MM.1S (cell line): ENCODE measurements at regions not wholly inside any gene's neighbourhood (a gene's known extent, or its start where the extent isn't known, plus 50 kb on each side); places are given as distances from the start of the nearest gene placed in this dataset.

Experiments used
- DNase-seq: peaks from one replicate; pipeline ENCODE4 v3.0.0-alpha.2; 2015
- H2AFZ ChIP-seq: fragments of 300-600 bp; sonication (generic); 2 replicates; pipeline ENCODE4 v1.6.0; 2016; ENCODE audit warnings: antibody characterized with exemption, low read length
- H3F3A ChIP-seq: fragments of 300-600 bp; sonication (generic); 2 replicates; pipeline ENCODE4 v1.6.1; 2016; ENCODE audit warnings: mild to moderate bottlenecking, antibody characterized with exemption, low read length, moderate library complexity, mixed read lengths; ENCODE audit not compliant: insufficient read depth
- H3K27ac ChIP-seq: fragments of 300-600 bp; sonication (generic); 2 replicates; pipeline ENCODE4 v1.5.1; 2016; ENCODE audit warnings: mild to moderate bottlenecking, low read length
- H3K27me3 ChIP-seq: fragments of 300-600 bp; sonication (generic); replicated peaks from 2 replicates; pipeline ENCODE4 v1.6.0; 2016; ENCODE audit warnings: low read length; ENCODE audit not compliant: insufficient read depth
- H3K36me3 ChIP-seq: fragments of 300-600 bp; sonication (generic); replicated peaks from 2 replicates; pipeline ENCODE4 v1.6.1; 2016; ENCODE audit warnings: mild to moderate bottlenecking, low read length, mixed read lengths; ENCODE audit not compliant: insufficient read depth
- H3K4me1 ChIP-seq: fragments of 300-600 bp; sonication (generic); 2 replicates; pipeline ENCODE4 v1.6.1; 2016; ENCODE audit warnings: low read length, mixed read lengths
- H3K4me2 ChIP-seq: fragments of 300-600 bp; sonication (generic); 2 replicates; pipeline ENCODE4 v1.6.0; 2016; ENCODE audit warnings: low read depth, low read length
- H3K4me3 ChIP-seq: fragments of 300-600 bp; sonication (generic); 2 replicates; pipeline ENCODE4 v1.5.1; 2016; ENCODE audit warnings: low read length, mixed read lengths
- H3K79me2 ChIP-seq: fragments of 300-600 bp; sonication (generic); 2 replicates; pipeline ENCODE4 v1.6.1; 2016; ENCODE audit warnings: mixed run types, low read length, mixed read lengths
- H3K9ac ChIP-seq: fragments of 300-600 bp; sonication (generic); 2 replicates; pipeline ENCODE4 v1.6.1; 2016; ENCODE audit warnings: low read length, mixed read lengths
- H3K9me2 ChIP-seq: fragments of 300-600 bp; sonication (generic); replicated peaks from 2 replicates; pipeline ENCODE4 v1.6.1; 2016; ENCODE audit warnings: mild to moderate bottlenecking, low read length, mixed read lengths; ENCODE audit not compliant: insufficient read depth
- H3K9me3 ChIP-seq: fragments of 300-600 bp; sonication (generic); replicated peaks from 2 replicates; pipeline ENCODE4 v1.6.1; 2016; ENCODE audit warnings: mild to moderate bottlenecking, low read length, mixed read lengths; ENCODE audit not compliant: insufficient read depth
- H4K20me1 ChIP-seq: fragments of 300-600 bp; sonication (generic); 2 replicates; pipeline ENCODE4 v1.6.1; 2016; ENCODE audit warnings: mild to moderate bottlenecking, low read length, moderate library complexity, mixed read lengths; ENCODE audit not compliant: insufficient read depth
- EZH2 ChIP-seq: fragments of 300-600 bp; sonication (generic); optimal IDR thresholded peaks from 2 replicates; pipeline ENCODE3; 2017; ENCODE audit warnings: low read depth, mild to moderate bottlenecking, antibody characterized with exemption, low read length, mixed read lengths
- EZH2phosphoT487 ChIP-seq: fragments of 300-600 bp; sonication (generic); IDR thresholded peaks from 2 replicates; pipeline ENCODE4 v1.6.1; 2018; ENCODE audit warnings: antibody characterized with exemption, low read length
- TF ChIP-seq, protein P1 (sequence below): fragments of 300-600 bp; sonication (generic); IDR thresholded peaks from 2 replicates; pipeline ENCODE4 v1.5.1; 2016; ENCODE audit warnings: antibody characterized with exemption, low read length, mixed read lengths

DNA sequence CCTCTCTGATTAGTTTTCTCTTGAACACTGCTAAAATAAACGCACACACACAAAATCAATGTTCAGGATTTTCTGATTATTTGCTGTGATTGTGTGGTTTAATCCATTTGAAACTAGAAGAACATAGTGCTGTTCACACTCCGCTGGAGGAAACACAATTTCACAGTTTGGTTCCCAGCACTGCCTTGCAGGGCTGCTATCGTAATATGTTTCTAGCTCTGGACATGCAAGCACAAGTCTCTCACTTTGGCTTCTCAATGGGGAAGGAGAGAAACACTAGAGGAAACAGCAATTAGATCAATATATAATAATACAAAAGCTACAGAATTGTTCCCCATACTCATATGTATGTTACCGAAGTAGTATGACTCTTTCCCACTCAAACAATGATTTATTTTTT lies 299.5 kb downstream of the NSUN3 start:
- H3K27ac ChIP-seq, result no peak overlapping the region
- H3K79me2 ChIP-seq, result no peaks in the 10 kb centered on the region
- H3K4me3 ChIP-seq, result no peak overlapping the region
- no peaks in the 10 kb centered on the region for H3K36me3 ChIP-seq
- H3K9me3 ChIP-seq, result no peaks in the 10 kb centered on the region
- no peaks in the 10 kb centered on the region for H4K20me1 ChIP-seq
- no peaks in the 10 kb centered on the region for H3F3A ChIP-seq
- DNase-seq, result no peak
- H3K27me3 ChIP-seq, result no peaks in the 10 kb centered on the region
- no peak overlapping the region for H3K9ac ChIP-seq
- no peaks in the 10 kb centered on the region for H3K4me1 ChIP-seq
- no peak overlapping the region for H3K4me2 ChIP-seq
- no peak overlapping the region for H2AFZ ChIP-seq
- TF ChIP-seq EZH2phosphoT487, result no peak
- TF ChIP-seq, protein P1, sequence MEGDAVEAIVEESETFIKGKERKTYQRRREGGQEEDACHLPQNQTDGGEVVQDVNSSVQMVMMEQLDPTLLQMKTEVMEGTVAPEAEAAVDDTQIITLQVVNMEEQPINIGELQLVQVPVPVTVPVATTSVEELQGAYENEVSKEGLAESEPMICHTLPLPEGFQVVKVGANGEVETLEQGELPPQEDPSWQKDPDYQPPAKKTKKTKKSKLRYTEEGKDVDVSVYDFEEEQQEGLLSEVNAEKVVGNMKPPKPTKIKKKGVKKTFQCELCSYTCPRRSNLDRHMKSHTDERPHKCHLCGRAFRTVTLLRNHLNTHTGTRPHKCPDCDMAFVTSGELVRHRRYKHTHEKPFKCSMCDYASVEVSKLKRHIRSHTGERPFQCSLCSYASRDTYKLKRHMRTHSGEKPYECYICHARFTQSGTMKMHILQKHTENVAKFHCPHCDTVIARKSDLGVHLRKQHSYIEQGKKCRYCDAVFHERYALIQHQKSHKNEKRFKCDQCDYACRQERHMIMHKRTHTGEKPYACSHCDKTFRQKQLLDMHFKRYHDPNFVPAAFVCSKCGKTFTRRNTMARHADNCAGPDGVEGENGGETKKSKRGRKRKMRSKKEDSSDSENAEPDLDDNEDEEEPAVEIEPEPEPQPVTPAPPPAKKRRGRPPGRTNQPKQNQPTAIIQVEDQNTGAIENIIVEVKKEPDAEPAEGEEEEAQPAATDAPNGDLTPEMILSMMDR, result no peak
- TF ChIP-seq EZH2, result no peak
- H3K9me2 ChIP-seq, result no peaks in the 10 kb centered on the region

DNA sequence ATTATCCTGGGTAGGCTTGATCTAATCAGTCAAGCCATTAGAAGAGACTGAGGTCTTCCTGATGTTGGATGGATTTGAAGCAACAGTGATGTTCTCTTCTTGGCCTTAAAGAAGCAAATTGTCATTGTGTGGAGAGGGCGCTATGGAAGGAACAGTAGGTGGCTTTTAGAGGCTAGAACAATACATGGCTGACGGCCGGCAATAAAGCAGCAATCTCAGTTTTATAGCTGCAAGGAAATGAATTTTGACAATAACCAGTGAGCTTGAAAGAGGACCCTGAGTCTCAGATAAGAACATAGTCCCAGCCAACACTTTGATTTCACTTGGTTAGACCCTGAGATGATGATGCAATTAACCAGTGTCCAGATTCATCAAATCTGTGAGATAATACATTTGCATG lies 302.1 kb downstream of the NSUN3 start:
- H3K27me3 ChIP-seq, result no peaks in the 10 kb centered on the region
- no peaks in the 10 kb centered on the region for H3K9me3 ChIP-seq
- no peak for DNase-seq
- TF ChIP-seq, protein P1, result no peak
- TF ChIP-seq EZH2 (no peak), EZH2phosphoT487 (no peak)
- H3K36me3 ChIP-seq, result no peaks in the 10 kb centered on the region
- H3K27ac ChIP-seq, result no peak overlapping the region
- H2AFZ ChIP-seq, result no peak overlapping the region
- no peaks in the 10 kb centered on the region for H3K9me2 ChIP-seq
- H4K20me1 ChIP-seq, result no peaks in the 10 kb centered on the region
- H3K79me2 ChIP-seq, result no peaks in the 10 kb centered on the region
- H3F3A ChIP-seq, result no peaks in the 10 kb centered on the region
- no peaks in the 10 kb centered on the region for H3K4me1 ChIP-seq
- no peak overlapping the region for H3K4me2 ChIP-seq
- no peak overlapping the region for H3K9ac ChIP-seq
- H3K4me3 ChIP-seq, result no peak overlapping the region

DNA sequence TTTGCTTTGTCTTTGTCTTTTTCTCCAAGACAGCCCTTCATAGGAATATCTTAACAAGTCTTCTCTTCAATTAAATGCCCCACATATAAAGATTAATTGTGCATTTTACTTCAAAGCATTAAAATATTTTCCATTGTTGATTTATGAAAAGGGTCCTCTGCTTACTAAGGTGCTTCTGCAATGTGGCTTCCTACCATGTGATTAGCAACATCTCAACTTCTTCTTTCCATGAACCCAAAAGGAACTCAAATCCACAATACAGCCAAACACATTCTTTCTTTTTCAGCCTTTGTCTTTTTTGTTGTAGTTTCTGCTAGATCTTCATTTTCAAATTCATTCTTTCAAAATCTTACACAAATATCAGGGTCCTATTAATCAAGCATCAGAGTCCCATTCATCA lies 309.2 kb downstream of the NSUN3 start:
- H3K27ac ChIP-seq, result no peak overlapping the region
- H3K36me3 ChIP-seq, result no peaks in the 10 kb centered on the region
- no peaks in the 10 kb centered on the region for H3K9me3 ChIP-seq
- H3K4me3 ChIP-seq, result no peak overlapping the region
- H3K27me3 ChIP-seq, result no peaks in the 10 kb centered on the region
- no peak overlapping the region for H2AFZ ChIP-seq
- H3K9ac ChIP-seq, result no peak overlapping the region
- H3K4me2 ChIP-seq, result no peak overlapping the region
- no peak for TF ChIP-seq EZH2phosphoT487
- TF ChIP-seq, protein P1, result no peak
- no peak for TF ChIP-seq EZH2
- H3F3A ChIP-seq, result no peaks in the 10 kb centered on the region
- no peaks in the 10 kb centered on the region for H4K20me1 ChIP-seq
- no peaks in the 10 kb centered on the region for H3K79me2 ChIP-seq
- H3K4me1 ChIP-seq, result no peaks in the 10 kb centered on the region
- no peak for DNase-seq
- H3K9me2 ChIP-seq, result no peaks in the 10 kb centered on the region

DNA sequence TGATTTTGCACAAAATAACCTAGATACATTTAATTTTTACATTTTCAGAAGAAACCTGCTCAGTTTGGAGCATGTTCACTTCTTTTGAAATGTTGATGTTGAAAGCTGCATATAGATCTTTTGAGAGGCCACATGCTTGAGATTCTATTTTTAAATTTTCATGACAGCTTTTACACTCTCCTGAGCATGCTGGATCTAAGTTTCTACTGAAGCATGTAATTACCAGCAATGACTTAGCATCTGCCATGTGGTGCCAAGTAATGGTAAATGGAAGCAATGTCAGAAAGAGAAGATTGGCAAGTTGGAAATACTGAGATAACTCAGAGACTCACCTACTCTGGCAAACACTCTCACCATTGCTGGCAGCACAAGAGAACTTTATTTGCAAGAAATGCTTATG lies 310.6 kb downstream of the NSUN3 start:
- no peak for TF ChIP-seq EZH2
- TF ChIP-seq EZH2phosphoT487, result no peak
- TF ChIP-seq, protein P1, result no peak
- no peaks in the 10 kb centered on the region for H3K4me1 ChIP-seq
- no peak overlapping the region for H3K27ac ChIP-seq
- H3K4me3 ChIP-seq, result no peak overlapping the region
- H3K36me3 ChIP-seq, result no peaks in the 10 kb centered on the region
- DNase-seq, result no peak
- H2AFZ ChIP-seq, result no peak overlapping the region
- H3K9me2 ChIP-seq, result no peaks in the 10 kb centered on the region
- no peaks in the 10 kb centered on the region for H4K20me1 ChIP-seq
- no peaks in the 10 kb centered on the region for H3K79me2 ChIP-seq
- H3K9ac ChIP-seq, result no peak overlapping the region
- no peaks in the 10 kb centered on the region for H3K27me3 ChIP-seq
- H3F3A ChIP-seq, result no peaks in the 10 kb centered on the region
- H3K9me3 ChIP-seq, result no peaks in the 10 kb centered on the region
- no peak overlapping the region for H3K4me2 ChIP-seq
